ENCODE measurements at regions not wholly inside any gene's neighbourhood (a gene's known extent, or its start where the extent isn't known, plus 50 kb on each side); places are given as distances from the start of the nearest gene placed in this dataset.

DNA sequence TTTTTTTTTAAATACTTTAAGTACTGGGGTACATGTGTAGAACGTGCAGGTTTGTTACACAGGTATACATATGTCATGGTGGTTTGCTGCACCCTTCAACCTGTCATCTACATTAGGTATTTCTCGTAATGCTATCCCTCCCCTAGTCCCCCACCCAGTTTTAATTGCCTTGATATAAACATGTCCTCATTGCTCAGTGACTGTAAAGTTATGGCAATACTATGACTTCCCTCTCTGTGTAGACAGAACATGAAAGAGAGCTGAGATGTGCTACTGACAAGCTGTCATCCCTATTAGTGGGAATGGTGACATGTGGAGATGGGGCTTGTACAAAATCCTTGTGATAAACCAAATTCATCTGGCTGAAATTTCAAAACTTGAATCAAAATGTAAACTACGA is 449.7 kb upstream of the TRIB2 start:
- DNase-seq: no peak

DNA sequence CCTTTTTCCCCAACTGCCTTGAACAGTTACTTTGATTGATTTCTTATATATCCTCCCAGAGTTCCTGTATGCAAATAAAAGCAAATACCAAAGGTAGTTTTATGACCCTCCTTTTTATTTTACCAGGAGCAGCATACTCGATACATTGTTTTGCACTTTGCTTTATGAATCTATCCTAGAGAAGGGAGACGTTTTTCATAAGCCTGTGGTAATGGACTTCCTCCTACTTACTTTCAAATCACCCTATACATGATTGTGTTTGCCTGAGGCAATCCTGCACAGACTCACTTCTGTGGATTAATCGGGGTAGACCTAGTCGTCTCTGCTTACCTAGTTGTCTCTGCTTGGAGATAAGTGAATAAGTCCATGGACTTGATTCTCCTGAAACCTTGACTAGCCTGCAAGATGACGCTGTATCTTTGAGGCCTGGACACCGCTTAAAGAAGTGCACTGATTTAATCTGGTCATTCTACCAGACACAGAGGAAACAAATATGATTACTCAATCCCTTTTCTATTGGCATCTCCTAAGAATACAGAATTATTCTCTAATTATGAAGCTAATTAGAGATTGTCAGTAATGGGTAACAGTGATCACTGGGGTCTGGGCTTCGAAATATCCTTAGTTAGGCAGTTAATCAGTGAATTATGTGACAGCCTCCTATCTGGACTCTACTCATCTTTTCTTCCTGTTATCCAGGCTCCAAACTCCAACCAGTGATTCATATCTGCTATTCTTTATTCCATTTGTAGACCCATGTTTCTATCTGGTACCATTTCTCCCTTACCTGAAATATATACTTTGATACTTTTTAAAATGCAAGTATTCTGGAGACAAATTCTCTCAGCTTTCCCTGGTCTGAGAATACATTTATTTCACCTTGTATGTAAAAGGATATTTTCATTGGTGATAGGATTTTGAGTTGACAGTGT is 447.4 kb upstream of the TRIB2 start:
- no peak for DNase-seq

DNA sequence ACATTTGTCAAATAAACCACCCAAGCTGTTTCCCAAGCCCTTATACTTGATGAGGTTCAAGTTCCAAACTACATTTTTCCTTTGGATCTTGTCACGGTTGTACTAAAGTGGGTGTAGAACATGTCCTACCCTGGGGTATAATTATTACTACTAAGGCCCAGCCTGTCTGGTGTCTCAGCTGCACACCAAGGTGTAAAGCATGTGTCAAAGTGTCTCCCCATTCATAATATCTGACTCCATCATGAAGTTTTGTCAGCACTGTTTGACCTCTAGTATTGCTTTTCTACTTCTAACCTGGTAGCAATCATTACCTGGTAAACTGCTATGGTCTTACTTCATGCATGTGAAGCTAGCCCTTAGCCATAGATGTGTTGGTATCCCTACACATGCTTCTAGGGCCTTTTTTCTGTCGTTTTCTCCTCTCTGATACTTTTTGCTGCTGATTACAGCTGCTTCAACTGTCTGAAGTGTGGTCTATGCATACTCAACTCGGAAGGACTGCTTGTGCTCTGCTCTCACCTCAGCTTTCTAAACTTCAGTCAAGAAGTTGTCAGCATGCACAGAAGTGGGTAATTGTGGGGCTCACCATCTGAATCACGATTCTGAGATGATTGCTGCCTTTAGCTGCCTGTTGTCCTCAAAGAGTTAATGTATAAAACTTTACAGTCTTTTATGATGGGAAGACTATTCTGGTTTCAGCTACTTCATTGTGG is 445.7 kb upstream of the TRIB2 start:
- DNase-seq: no peak

DNA sequence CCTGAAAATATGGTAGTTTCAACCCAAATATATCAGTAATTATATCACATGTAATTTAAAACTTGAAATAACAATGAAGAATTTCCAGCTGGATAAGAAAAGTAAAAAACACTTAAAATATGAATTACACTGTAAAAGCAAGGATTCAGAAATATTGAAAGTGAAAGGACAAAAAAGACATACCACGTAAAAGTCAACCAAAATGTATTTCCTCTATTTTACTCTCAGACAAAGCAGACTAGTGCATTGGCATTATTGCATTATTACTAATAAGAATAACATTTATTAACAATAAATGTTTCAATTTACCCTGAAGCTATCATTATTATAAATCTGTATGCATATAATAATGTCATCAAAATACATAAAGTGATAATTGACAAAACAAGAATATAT is 445.1 kb upstream of the TRIB2 start:
- no peak for DNase-seq

DNA sequence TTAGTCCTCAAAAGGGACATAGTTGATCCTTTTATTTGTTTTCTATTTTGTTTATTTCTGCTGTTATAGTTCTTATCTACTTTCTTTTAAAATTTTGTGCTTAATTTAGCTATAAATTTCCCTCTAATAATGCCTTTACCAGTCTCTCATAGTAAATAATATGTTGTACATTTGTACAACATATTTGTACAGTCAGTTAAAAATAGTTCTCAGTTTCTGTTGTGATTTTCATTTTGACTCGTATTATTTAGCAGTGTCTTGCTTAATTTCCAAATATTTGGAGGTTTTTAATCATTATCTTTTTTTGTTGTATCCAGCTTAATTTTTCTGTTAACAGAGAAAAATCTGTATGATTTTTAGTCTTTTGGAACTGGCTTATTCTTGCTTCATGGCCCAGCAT is 443.6 kb upstream of the TRIB2 start:
- DNase-seq: no peak

DNA sequence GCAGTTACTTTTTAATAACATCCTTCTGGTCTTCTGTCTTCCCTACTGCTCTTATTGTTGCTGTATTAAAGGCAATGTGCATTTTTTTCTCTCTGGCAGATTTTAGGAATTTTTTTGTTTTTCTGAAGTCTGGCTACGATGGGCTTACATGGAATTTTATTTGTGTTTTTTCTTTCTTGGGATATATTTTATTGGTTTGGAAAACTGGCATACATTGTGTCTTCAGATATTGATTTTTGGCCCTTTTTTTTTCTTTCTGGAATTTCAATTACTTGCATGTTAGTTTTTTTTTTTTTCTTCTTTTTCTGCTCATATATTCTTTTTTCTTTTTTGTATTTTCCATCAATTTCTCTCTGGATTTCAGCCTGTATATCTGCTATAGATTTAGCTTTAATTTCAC is 442.1 kb upstream of the TRIB2 start:
- DNase-seq: no peak

DNA sequence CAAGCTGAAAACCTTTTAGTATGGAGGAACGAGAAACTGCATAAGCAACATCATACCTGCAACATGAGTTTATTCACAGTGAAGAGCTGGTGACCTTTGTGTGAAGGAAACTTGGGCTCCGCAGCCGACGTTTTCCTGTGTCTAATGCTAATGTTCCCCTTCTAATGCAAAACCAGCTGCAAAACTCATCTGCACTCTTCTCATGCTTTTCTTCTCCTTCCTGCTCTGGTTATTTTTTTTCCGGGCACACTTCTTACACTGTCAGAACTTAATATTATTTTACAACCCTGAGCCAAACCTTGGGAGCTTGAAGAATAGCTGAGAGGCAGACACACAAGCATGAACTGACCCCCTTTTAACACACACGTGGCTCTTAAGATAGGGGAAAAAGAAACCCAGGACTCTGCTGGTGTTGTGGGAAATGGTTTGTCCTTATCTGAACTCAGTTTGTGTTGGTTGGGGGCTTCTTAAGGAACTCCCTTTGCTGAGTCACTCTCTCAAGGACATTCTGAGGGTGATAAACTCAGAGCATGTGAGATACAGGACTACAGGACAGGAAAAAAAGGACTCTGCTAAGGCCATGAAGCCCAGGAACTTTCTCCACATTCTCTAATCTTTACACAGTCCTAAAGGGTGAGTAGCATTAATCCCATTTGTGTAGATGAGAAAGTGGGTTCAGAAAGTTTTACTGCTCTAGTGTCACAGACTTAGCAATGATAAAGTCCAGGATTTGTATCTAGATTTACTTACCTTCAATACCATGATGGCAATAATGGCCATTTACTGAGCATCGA is 439.3 kb upstream of the TRIB2 start:
- DNase-seq: no peak

DNA sequence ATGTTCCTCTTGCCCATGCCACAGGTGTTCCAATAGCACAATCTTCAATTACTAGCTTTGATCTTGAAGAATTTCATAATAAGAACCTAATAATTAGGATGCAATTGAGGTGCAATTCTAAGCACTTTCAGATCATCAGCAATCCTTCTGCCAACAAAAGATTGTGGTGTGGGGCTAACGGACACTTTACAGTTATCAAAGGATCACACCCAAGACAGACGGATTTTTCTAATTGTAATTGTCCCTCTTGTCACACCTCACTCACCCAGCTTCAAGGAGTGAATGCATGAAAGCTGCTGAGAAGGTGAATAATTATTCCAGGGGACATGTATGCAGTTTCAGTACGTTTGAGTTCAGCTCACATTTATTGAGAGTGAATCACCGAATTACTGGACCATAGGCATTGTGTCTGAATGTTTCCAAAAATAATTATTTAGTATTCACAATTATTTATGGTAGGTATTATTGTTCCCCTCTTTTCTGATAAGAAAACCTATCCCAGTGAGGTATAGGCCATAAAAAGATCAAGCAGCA is 438.5 kb upstream of the TRIB2 start:
- no peak for DNase-seq

DNA sequence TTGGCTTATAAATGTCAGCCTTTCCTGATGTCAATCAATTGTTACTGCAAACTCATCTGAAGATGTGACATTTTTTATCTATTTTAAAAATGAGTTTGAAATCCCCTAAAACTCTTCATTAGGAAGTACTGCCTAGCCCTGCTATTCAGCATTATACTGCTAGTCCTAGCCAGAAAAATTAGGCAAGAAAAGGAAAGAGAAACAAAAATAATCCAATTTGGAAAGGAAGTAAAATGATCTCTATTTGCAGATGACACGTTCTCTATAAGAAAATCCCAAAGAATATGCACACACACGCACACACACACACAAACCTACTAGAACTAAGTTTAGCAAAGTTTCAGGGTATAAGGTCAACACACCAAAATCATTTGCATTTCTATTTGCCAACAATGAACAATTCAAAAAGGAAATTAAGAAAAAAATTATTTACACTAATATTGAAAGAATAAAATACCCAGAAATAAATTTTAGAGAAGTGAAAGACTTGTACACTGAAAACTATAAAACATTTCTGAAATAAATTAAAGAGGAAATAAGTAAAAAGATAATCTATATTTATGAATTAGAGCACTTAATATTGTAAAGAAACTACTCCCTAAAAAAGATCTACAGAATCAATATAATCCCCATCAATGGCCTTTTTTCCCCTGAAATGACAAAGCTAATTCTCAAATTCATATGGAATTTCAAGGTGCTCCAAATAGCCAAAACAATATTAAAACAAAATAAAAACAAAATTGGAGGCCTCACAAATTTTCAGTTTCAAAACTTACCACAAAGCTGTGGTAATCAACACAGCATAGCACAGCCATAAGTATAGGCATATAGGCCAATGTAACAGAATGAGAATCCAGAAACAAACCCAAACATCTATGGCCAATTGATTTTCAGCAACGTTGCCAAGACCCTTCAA is 433.7 kb upstream of the TRIB2 start:
- DNase-seq: no peak

DNA sequence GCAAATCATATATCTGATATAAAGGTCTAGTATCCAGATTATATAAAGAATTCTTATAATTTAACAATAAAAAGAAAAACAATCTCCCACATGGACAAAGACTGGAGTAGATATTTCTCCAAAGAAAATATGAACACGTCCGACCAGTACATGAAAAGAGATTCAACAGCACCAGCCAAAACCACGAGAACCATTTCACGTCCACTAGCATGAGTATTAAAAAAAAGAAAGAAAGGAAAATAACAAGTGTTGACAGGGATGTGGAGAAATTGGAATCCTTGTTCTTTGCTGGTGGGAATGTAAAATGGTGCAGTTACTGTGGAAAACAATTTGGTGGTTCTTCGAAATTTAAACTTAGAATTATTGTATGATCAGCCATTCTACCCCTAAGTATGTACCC is 432.7 kb upstream of the TRIB2 start:
- DNase-seq: no peak

DNA sequence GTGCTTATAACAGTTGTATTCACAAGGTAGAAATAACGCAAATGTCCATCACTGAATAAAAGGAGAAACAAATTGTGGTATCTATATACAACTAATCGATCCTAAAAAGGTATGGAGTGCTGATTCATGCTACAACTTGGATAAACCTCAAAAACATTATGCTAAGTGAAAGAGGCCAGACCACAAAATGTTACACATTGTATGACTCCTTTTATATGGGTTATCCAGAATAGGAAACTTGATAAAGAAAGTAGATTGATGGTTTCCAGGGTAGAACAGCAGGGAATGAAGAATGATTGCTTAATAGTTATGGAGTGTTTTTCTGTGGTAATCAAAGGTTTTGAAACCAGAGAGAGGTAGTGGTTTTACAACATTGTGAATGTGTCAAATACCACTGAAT is 432.2 kb upstream of the TRIB2 start:
- no peak for DNase-seq

DNA sequence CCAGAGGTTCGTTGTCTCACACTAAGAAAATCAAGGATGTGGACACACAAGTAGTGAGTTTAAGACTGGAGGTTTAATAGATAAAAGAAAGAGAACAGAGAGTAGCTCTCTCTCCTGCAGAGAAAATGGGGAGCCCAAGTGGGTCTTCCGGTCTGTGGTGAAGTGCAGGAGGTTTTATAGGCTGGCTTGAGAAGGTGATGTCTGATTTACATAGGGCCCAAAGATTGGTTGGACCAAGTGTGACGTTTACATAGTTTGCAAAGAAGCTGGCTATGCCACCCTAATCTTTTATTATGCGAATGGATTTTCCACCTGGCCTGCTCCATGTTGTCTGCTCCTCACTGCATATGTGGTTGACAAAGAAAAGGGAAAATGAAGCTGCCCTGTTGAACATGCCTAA is 430.4 kb upstream of the TRIB2 start:
- no peak for DNase-seq

DNA sequence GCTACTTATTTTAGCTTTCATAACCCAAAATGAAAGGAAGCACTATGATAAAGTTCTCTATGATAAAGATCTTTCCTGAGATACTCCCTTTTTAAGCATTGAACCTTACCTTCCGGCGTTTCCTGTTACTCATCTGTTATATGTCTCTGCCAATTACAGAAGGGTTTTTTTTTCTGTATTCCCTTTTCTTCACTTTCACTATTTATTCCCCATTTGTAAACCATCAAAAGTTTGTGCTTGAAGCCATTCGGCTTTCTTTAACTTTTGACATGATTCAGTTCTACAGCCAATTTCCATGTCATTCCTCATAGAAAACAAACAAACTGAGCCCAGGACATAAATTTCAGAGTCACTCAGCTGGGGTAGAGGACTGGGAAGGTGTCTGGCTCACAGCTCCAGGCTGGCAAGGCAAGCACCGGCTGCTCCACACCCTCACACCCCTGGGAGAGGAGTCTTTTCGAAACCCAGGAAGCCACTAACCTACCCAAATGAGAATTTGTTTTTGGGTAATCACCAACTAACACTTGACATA is 429.4 kb upstream of the TRIB2 start:
- no peak for DNase-seq

DNA sequence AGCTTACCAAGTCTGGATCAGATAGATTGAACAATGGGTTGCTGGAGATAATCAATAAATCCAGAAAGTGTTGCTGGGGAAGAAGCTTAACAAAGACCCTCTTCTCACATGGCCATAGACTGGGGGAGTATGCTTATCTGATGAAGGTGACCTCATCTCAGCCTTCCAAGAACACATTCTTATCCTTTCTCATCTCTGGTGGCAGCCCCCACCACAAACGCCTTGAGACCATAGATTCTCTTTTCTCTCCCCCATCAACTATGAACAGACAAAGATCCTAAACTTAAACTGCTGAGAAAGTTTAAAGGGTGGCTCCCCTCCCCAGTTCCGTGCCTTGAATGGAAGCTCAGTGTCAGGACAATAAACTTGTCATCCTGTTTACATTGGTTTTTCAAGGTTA is 428.7 kb upstream of the TRIB2 start:
- no peak for DNase-seq

DNA sequence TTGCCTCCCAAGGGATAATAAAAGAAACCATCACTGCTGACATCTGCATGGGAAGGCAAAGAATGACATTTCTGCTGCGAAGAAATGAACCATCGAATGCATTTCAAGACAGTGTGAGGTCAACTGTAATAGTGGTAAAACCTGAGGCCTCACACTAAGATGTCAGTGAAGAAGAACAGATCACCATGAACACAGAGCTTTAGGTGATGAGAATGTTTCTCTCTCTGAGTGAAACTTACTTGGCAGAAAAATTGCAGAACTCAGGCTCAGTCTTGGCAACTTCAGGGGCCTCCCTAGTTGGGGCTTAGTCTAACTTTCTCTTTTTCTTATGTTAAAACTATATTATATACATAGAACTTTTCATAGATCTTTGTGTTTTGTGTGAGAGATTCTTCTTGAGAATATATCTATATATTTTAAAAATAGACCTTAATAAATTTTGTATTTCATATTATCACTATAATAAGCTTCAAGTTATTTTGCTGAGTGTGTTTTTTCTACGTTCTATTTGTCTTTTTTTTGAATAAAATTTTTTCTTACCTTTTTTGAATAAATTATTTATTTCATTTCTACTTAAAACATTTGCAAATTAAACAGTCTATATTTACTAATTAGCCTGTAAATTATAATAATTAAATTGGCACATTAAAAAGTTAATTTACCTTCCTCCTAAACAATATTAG is 427.5 kb upstream of the TRIB2 start:
- DNase-seq: no peak

DNA sequence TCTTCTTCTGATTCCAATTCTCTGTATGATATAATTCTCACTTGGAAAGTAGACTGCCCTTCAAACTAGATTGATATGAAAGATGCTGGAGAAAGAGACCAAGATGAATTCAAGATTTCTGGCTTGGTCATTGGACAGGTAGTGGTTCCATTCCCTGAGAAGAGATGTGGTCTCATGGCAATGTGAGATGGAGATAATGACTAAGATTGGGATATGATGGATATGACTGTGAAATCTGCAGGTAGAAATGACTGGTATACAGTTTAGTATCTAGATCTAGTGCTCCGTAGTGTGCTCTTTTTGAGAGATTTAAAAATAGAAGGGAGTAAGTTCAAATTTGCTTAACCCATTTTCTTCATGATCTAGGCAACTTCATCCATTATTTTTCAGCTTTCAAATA is 425.4 kb upstream of the TRIB2 start:
- no peak for DNase-seq

DNA sequence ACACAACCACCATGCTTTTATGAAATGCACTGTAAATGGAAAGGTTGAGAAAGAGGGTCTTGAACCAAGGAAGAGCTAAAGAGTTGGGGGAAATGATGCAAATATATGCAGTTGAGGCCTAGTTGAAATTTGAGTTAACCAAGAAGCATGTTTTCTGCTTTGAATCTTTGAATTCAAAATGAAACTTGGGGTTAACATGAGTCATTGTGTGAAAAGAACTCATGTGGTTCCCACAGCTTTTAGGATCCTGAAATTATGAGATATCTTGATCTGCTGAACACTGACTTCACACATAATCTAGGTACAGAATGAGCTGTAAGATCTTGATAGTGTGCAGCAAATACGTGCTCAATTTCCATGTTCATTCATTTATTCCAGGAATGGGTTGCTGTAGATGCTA is 422.9 kb upstream of the TRIB2 start:
- DNase-seq: no peak

DNA sequence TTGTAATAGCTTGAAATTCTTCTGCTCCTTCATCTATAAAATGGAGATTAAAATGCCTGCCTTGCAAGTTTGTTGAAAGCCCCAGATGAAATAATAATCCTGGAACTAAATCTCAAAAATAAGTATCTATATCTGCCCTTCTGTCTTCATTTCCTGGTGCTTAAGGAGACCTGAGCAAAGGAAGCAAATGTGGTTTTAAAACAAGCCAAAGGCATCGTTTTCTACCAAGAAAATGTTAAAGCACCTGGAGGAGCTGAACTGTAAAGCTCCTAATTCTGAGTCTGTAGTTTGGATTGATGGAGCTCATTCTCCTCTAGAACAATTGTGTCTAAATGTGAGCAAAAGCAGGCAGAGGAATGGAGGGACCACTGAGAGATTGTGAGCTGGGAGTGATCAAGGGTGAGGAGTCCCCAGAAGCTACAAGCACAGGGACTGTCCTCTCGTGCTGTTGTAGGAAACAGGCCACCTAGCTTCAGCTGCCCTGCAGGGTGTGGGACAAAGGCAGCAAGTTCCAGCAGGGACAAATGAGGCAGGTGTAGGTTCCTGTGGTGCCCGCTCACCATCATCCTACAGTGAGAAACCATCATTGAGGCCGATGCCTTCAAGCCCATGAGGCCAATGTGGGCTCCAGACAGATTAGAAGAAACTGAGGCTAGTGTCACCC is 420.7 kb upstream of the TRIB2 start:
- DNase-seq: no peak

DNA sequence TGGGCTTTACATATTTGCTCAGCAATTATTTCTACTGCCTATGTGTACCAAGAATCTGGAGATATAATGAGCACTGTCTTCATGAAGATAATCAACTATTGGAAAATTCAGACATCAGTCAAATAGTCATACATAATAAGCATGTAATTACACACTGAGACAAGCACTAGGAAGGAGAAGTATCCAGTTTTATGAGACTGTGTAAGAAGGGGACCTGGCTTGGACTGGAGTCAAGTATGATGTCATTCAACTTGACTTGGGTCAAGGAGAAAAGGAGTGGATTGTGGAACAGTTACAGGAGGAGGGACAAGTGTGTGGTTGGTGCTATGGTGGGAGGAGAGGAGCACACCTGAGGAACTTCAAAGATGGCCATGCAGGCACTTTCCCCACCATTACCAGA is 419.8 kb upstream of the TRIB2 start:
- no peak for DNase-seq

DNA sequence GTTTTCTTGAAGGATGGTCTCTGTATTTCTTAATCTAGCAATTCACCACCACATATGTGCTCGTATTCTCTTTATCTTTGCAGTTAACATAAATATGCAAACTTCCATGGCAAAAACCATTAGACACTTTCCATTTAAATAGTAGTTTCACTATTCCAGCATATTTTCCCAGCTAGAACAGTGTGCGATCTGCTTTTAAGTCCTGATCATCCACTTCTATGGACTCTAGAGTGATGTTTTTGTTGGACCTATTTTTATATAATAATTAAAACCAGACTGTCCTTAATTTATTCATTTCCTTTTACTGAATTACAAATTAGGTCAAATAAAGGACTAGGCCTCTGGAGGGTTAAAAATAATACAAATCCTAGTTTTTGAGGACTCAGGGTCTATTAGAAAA is 418.4 kb upstream of the TRIB2 start:
- DNase-seq: no peak

DNA sequence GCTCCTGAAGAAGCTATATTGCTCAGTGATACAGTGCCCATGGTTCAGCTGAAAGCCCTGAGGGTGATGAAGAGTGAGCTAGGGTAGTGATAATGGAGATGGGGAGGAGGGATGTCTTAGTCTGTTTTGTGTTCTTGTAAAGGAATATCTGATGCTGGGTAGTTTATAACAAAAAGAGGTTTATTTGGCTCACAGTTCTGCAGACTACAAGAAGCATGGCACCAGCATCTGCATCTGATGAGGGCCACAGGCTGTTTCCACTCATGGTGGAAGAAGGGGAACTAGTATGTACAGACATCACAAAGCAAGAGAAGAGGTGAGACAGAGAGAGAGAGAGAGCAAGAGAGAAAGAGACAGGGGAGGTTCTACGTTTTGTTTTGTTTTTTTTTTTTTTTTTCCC is 417.3 kb upstream of the TRIB2 start:
- no peak for DNase-seq

All from effector CD8-positive, alpha-beta T cell (primary cell).